B cell (primary cell): ENCODE measurements at regions not wholly inside any gene's neighbourhood (a gene's known extent, or its start where the extent isn't known, plus 50 kb on each side); places are given as distances from the start of the nearest gene placed in this dataset.

Source experiments
- ATAC-seq: fragments of 200-7000 bp; cut with Tn5 transposase; one replicate; pipeline ENCODE4 v1.10.0; 2021; ENCODE audit warnings: low read depth, mild to moderate bottlenecking, moderate number of reproducible peaks, moderate library complexity
- CTCF ChIA-PET: fragments of 350-600 bp; sonication (Branson Sonifier 250); formaldehyde crosslinking; loops from one replicate; lab custom pipeline; 2021; ENCODE audit warnings: antibody characterized with exemption, inconsistent platforms; lab: Charles Lee
- POLR2A ChIA-PET: fragments of 350-600 bp; sonication (Branson Sonifier 250); formaldehyde crosslinking; loops from one replicate; lab custom pipeline; 2021; ENCODE audit warnings: antibody characterized with exemption; lab: Charles Lee
- DNase-seq: peaks from one replicate; pipeline ENCODE4 v3.0.0; 2013
- H2AFZ ChIP-seq: 2 replicates; pipeline ENCODE4 v1.6.1; 2012; ENCODE audit warnings: mild to moderate bottlenecking, low read depth, low read length; ENCODE audit not compliant: insufficient read depth, poor library complexity, severe bottlenecking
- H3K27ac ChIP-seq, 2 donors: 1 replicate in 1 of 2; 2 replicates in 1 of 2; pipeline ENCODE4 v1.5.1; 2012 to 2013; ENCODE audit warnings: low read length in 2 of 2, mild to moderate bottlenecking in 2 of 2, moderate library complexity in 1 of 2
- H3K27me3 ChIP-seq, 4 experiments: fragments of 200-600 bp in 1 of 4; sonication (generic) in 1 of 4; replicated peaks in 1 of 4; 1 replicate in 2 of 4; 2 replicates in 2 of 4; pipeline versions ENCODE4 v1.6.1 to v1.7.0; 2013 to 2016; ENCODE audit warnings: low read length in 3 of 4, mild to moderate bottlenecking in 2 of 4, mixed read lengths in 1 of 4, moderate library complexity in 1 of 4; ENCODE audit not compliant: insufficient read depth in 4 of 4, control insufficient read depth in 3 of 4; ENCODE audit errors: control extremely low read depth in 1 of 4
- H3K36me3 ChIP-seq, 2 experiments: replicated peaks in 1 of 2; 1 replicate in 1 of 2; 2 replicates in 1 of 2; pipeline versions ENCODE4 v1.6.1 to v1.7.1; 2013; ENCODE audit warnings: low read length in 1 of 2; ENCODE audit not compliant: insufficient read depth in 2 of 2, control insufficient read depth in 1 of 2; ENCODE audit errors: control extremely low read depth in 1 of 2, extremely low read depth in 1 of 2
- H3K4me1 ChIP-seq, 2 donors: fragments of 200-600 bp in 1 of 2; sonication (generic) in 1 of 2; 1 replicate in 1 of 2; 2 replicates in 1 of 2; pipeline versions ENCODE4 v1.5.1 to v1.6.1; 2013 to 2017; ENCODE audit warnings: low read length in 2 of 2; ENCODE audit not compliant: control insufficient read depth in 2 of 2, insufficient read depth in 2 of 2
- H3K4me2 ChIP-seq: replicated peaks from 2 replicates; pipeline ENCODE3; 2012; ENCODE audit warnings: mild to moderate bottlenecking, low read depth, low read length; ENCODE audit not compliant: poor library complexity, severe bottlenecking
- H3K4me3 ChIP-seq, 5 experiments: fragments of 200-600 bp in 1 of 5; sonication (generic) in 1 of 5; 1 replicate in 3 of 5; 2 replicates in 2 of 5; pipeline versions ENCODE4 v1.5.1 to v1.7.0; 2011 to 2016; ENCODE audit warnings: low read length in 4 of 5, mild to moderate bottlenecking in 4 of 5, low read depth in 2 of 5, control low read depth in 1 of 5, moderate library complexity in 1 of 5; ENCODE audit not compliant: insufficient read depth in 1 of 5; ENCODE audit errors: control extremely low read depth in 1 of 5, extremely low read depth in 1 of 5
- H3K79me2 ChIP-seq: fragments of 200-600 bp; sonication (generic); one replicate; pipeline ENCODE4 v1.6.0; 2016; ENCODE audit warnings: low read length; ENCODE audit not compliant: control insufficient read depth, insufficient read depth
- H3K9ac ChIP-seq: fragments of 200-600 bp; sonication (generic); 2 replicates; pipeline ENCODE4 v1.6.1; 2017; ENCODE audit warnings: mild to moderate bottlenecking, low read length, moderate library complexity
- H3K9me3 ChIP-seq, 3 donors: one replicate each; pipeline versions ENCODE4 v1.6.1 to v1.7.1; 2013; ENCODE audit warnings: low read length in 2 of 3; ENCODE audit not compliant: control insufficient read depth in 2 of 3, insufficient read depth in 1 of 3; ENCODE audit errors: control extremely low read depth in 1 of 3
- H4K20me1 ChIP-seq: 2 replicates; pipeline ENCODE4 v1.6.0; 2012; ENCODE audit warnings: mild to moderate bottlenecking, low read length; ENCODE audit not compliant: insufficient read depth, control insufficient read depth, poor library complexity, severe bottlenecking
- H3K27ac Mint-ChIP-seq: one replicate; pipeline ENCODE4 v1.8.0; 2021; ENCODE audit warnings: mixed read lengths
- H3K27me3 Mint-ChIP-seq: one replicate; pipeline ENCODE4 v1.8.0; 2021; ENCODE audit warnings: mixed read lengths
- H3K4me1 Mint-ChIP-seq: one replicate; pipeline ENCODE4 v1.8.0; 2021; ENCODE audit warnings: mixed read lengths
- H3K4me3 Mint-ChIP-seq: one replicate; pipeline ENCODE4 v1.8.0; 2021; ENCODE audit warnings: mixed read lengths
- H3K9me3 Mint-ChIP-seq: one replicate; pipeline ENCODE4 v1.8.0; 2022; ENCODE audit warnings: mixed read lengths; ENCODE audit not compliant: insufficient read depth
- EZH2 ChIP-seq: IDR thresholded peaks from 2 replicates; pipeline ENCODE4 v1.6.1; 2012; ENCODE audit warnings: borderline replicate concordance, low read depth, mild to moderate bottlenecking, moderate library complexity, low read length; ENCODE audit not compliant: insufficient read depth, poor library complexity, severe bottlenecking
- whole genome bisulfite sequencing: methylation state at CpG from one replicate; pipeline ENCODE4 v1.1.5; 2013; ENCODE audit warnings: missing lambda C conversion rate; ENCODE audit not compliant: insufficient coverage; 5-methylcytosine and 5-hydroxymethylcytosine counted together
- intact Hi-C: fragments of 100-400 bp; cut with micrococcal nuclease; formaldehyde crosslinking; loops from one replicate; pipeline ENCODE4 v1.10.0; 2022
- TF ChIP-seq, protein P1 (sequence below): fragments of 200-600 bp; IDR thresholded peaks from one replicate; pipeline ENCODE4 v1.8.0; 2022; ENCODE audit warnings: antibody characterized with exemption, mild to moderate bottlenecking

DNA sequence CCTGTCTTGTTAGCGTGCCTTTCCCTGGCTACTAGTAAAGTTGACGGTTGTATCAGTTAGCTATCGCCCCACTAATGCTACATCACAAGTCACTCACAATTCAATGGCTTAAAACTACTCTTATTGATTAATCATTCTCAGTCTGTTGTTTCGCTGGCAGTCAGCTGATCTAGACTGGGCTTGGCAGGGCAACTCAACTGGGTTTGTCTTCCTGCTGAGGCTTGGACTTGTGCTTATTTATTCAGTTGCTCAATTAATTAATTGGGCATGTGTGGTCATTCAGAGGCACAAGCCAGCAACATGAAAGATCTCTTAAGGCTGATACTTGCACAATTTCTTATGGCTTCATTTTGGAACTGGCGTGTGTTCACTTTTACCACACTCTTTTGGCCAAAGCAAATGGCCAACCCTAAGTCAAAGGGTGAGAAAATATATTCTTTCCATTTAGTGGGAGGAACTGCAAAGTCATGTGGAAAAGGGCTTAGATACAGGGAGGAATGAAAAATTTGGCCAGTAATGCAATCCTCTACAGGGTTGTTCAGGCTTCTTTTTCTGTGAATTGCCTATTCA, 333.5 kb downstream of the GPR37 start:
- ATAC-seq (no peak), DNase-seq (no peak)
- Histone ChIP-seq H3K9ac (no peak overlapping the region), H3K79me2 (no peaks in the 10 kb centered on the region), H3K4me3 (no peak overlapping the region), H3K9me3 (no peaks in the 10 kb centered on the region), H3K27me3 (no peaks in the 10 kb centered on the region), H2AFZ (no peak overlapping the region), H3K36me3 (no peaks in the 10 kb centered on the region), H3K4me2 (no peak overlapping the region), H3K4me1 (no peaks in the 10 kb centered on the region), H4K20me1 (no peaks in the 10 kb centered on the region), H3K27ac (no peak overlapping the region)
- H3K4me1 Mint-ChIP-seq: no peaks in the 10 kb centered on the region
- ChIA-PET POLR2A (no interaction called here), CTCF (no interaction called here)
- H3K27ac Mint-ChIP-seq: no peak overlapping the region
- TF ChIP-seq, protein P1, sequence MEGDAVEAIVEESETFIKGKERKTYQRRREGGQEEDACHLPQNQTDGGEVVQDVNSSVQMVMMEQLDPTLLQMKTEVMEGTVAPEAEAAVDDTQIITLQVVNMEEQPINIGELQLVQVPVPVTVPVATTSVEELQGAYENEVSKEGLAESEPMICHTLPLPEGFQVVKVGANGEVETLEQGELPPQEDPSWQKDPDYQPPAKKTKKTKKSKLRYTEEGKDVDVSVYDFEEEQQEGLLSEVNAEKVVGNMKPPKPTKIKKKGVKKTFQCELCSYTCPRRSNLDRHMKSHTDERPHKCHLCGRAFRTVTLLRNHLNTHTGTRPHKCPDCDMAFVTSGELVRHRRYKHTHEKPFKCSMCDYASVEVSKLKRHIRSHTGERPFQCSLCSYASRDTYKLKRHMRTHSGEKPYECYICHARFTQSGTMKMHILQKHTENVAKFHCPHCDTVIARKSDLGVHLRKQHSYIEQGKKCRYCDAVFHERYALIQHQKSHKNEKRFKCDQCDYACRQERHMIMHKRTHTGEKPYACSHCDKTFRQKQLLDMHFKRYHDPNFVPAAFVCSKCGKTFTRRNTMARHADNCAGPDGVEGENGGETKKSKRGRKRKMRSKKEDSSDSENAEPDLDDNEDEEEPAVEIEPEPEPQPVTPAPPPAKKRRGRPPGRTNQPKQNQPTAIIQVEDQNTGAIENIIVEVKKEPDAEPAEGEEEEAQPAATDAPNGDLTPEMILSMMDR: no peak
- TF ChIP-seq EZH2: no peak
- intact Hi-C loops: no loop called here
- H3K9me3 Mint-ChIP-seq: no peaks in the 10 kb centered on the region
- no peak overlapping the region for H3K4me3 Mint-ChIP-seq
- WGBS: 96% methylated on average over 4 of the region's 5 CpGs
- no peaks in the 10 kb centered on the region for H3K27me3 Mint-ChIP-seq

DNA sequence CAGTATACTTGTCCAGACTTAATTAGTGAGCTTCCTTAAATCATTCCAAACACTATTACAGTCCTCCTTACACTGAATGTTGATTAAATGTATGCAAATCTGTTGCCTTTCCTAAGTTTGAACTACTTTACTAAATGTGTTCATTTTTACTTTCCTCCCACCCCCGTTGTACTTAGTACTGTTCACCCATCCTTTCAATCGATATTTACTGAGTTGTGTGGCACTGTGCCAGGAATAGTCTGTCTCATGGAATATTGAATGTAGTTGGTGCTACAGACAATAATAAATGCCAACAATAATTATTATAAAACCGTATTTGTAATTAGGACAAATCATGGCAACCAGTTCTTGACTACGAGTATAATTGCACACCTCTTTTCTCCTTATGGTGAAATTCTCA, 335.7 kb downstream of the GPR37 start:
- no peak overlapping the region for H3K4me3 ChIP-seq
- Mint-ChIP-seq H3K27ac (no peak overlapping the region), H3K4me3 (no peak overlapping the region), H3K27me3 (no peaks in the 10 kb centered on the region), H3K4me1 (no peaks in the 10 kb centered on the region), H3K9me3 (no peaks in the 10 kb centered on the region)
- no peak overlapping the region for H3K4me2 ChIP-seq
- WGBS: no CpG with 5 or more reads among the region's 4 CpGs
- DNase-seq (no peak), ATAC-seq (no peak)
- POLR2A ChIA-PET: no interaction called here
- no peak overlapping the region for H3K9ac ChIP-seq
- no peak overlapping the region for H3K27ac ChIP-seq
- TF ChIP-seq, protein P1: no peak
- TF ChIP-seq EZH2: no peak
- H3K36me3 ChIP-seq: no peaks in the 10 kb centered on the region
- no peaks in the 10 kb centered on the region for H3K79me2 ChIP-seq
- no peaks in the 10 kb centered on the region for H3K27me3 ChIP-seq
- H4K20me1 ChIP-seq: no peaks in the 10 kb centered on the region
- no peaks in the 10 kb centered on the region for H3K4me1 ChIP-seq
- CTCF ChIA-PET: no interaction called here
- no peak overlapping the region for H2AFZ ChIP-seq
- H3K9me3 ChIP-seq: no peaks in the 10 kb centered on the region
- intact Hi-C loops: no loop called here
